ENCODE measurements at regions not wholly inside any gene's neighbourhood (a gene's known extent, or its start where the extent isn't known, plus 50 kb on each side); places are given as distances from the start of the nearest gene placed in this dataset.

DNA sequence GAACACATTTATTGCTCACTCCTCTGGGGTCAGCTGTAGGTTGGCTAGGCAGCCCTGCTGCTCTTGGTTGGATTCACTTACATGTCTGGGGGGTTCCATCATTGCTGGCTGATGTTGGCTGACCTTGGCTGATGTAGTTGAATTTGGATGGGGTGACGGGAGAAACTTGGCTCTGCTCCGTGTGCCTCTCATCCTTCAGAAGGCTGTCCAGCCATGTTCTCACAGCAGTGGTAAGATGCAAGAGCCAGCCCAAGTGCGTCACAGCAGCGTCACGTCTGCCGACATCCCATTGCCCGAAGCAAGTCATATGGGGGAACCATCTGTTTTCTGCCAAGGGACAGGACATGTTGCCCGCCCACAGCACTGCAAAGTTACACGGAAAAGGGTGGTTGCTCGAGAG is 613.5 kb downstream of the MATN1 start:
- no peak for DNase-seq (ENCODE audit: extremely low spot score)
- ChIA-PET CTCF (no interaction called here), POLR2A (no interaction called here)
- TF ChIP-seq, protein P1, sequence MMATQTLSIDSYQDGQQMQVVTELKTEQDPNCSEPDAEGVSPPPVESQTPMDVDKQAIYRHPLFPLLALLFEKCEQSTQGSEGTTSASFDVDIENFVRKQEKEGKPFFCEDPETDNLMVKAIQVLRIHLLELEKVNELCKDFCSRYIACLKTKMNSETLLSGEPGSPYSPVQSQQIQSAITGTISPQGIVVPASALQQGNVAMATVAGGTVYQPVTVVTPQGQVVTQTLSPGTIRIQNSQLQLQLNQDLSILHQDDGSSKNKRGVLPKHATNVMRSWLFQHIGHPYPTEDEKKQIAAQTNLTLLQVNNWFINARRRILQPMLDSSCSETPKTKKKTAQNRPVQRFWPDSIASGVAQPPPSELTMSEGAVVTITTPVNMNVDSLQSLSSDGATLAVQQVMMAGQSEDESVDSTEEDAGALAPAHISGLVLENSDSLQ (IDR thresholded peaks at IDR 0.05): no peak
- no peak for TF ChIP-seq CTBP1 (IDR thresholded peaks at IDR 0.05; ENCODE audit: borderline replicate concordance)
- no peak for TF ChIP-seq LEF1 (IDR thresholded peaks at IDR 0.05; ENCODE audit: borderline replicate concordance)
- TF ChIP-seq SP1 (IDR thresholded peaks at IDR 0.05): no peak
- no peak for TF ChIP-seq HDGF (IDR thresholded peaks at IDR 0.05; ENCODE audit: borderline replicate concordance)
- TF ChIP-seq FOXA1 (IDR thresholded peaks at IDR 0.05): no peak
- TF ChIP-seq SUZ12 (IDR thresholded peaks at IDR 0.05): no peak
- no peak for TF ChIP-seq NFRKB (IDR thresholded peaks at IDR 0.05)
- no peak for TF ChIP-seq TARDBP (IDR thresholded peaks at IDR 0.05)
- TF ChIP-seq FOXM1 (IDR thresholded peaks at IDR 0.05; ENCODE audit: borderline replicate concordance): no peak
- no peak for TF ChIP-seq BHLHE40 (IDR thresholded peaks at IDR 0.05; ENCODE audit: borderline replicate concordance)
- TF ChIP-seq ELF4 (IDR thresholded peaks at IDR 0.05): no peak
- TF ChIP-seq FOXK2 (IDR thresholded peaks at IDR 0.05): no peak
- TF ChIP-seq ARNT (IDR thresholded peaks at IDR 0.05): no peak
- no peak for TF ChIP-seq ZNF384 (IDR thresholded peaks at IDR 0.05)
- no peak for TF ChIP-seq L3MBTL2 (conservative IDR thresholded peaks at IDR 0.05)

GRCh38 chr1:30108186-30108585 is 615.2 kb downstream of the MATN1 start:
- no peak for TF ChIP-seq CTBP1 (IDR thresholded peaks at IDR 0.05; ENCODE audit: borderline replicate concordance)
- no peak for TF ChIP-seq FOXK2 (IDR thresholded peaks at IDR 0.05)
- no peak for TF ChIP-seq SP1 (IDR thresholded peaks at IDR 0.05)
- TF ChIP-seq SUZ12 (IDR thresholded peaks at IDR 0.05): no peak
- no peak for TF ChIP-seq FOXM1 (IDR thresholded peaks at IDR 0.05; ENCODE audit: borderline replicate concordance)
- TF ChIP-seq ELF4 (IDR thresholded peaks at IDR 0.05): no peak
- TF ChIP-seq TARDBP (IDR thresholded peaks at IDR 0.05): no peak
- no peak for TF ChIP-seq L3MBTL2 (conservative IDR thresholded peaks at IDR 0.05)
- TF ChIP-seq, protein P1 (IDR thresholded peaks at IDR 0.05): no peak
- no peak for TF ChIP-seq HDGF (IDR thresholded peaks at IDR 0.05; ENCODE audit: borderline replicate concordance)
- TF ChIP-seq NFRKB (IDR thresholded peaks at IDR 0.05): no peak
- TF ChIP-seq LEF1 (IDR thresholded peaks at IDR 0.05; ENCODE audit: borderline replicate concordance): no peak
- no peak for DNase-seq (ENCODE audit: extremely low spot score)
- ChIA-PET POLR2A (no interaction called here), CTCF (no interaction called here)

DNA sequence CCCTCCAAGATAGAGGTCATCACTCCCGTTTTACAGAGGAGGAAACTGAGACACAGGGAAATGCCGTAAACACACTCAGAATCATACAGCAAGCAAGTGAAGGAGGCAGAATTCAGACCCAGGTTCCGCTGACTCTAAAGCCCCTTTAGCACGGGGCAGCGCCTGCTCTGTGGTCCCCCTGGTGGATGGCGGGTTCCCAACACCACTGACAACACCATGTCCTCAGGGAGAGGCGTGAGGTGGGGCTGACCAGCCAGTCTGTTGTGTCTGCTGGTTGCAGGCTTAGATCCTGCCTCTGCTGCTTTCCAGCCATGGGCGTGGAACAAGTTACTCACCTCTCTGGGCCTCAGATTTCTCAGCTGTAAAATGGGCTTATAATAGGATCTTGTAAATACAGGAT is 617.3 kb downstream of the MATN1 start:
- CTCF ChIA-PET: no interaction called here

DNA sequence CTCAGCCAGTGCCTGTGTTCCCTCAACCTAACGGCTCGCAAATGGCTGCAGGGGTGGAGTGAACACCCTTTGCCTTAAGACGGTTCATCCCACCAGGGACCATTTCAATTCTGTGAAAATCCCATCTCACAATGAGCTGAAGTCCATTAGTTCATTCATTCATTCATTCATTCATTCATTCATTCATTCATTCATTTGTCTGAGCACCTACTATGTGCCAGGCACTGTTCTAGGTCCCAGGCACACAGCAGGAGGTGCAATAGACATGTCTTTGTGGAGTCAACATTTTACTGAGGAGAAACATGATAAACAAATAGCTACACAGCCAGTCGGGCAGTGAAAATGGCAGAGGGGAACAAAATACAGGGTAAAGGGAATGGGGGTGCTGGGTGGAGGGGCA is 618.8 kb downstream of the MATN1 start:
- no peak for TF ChIP-seq FOXA1 (IDR thresholded peaks at IDR 0.05)
- no peak for TF ChIP-seq FOXK2 (IDR thresholded peaks at IDR 0.05)
- TF ChIP-seq HDGF (IDR thresholded peaks at IDR 0.05; ENCODE audit: borderline replicate concordance): no peak
- no peak for TF ChIP-seq CTBP1 (IDR thresholded peaks at IDR 0.05; ENCODE audit: borderline replicate concordance)
- no peak for TF ChIP-seq TARDBP (IDR thresholded peaks at IDR 0.05)
- TF ChIP-seq, protein P1 (IDR thresholded peaks at IDR 0.05): no peak
- TF ChIP-seq NFRKB (IDR thresholded peaks at IDR 0.05): no peak
- no peak for TF ChIP-seq ELF4 (IDR thresholded peaks at IDR 0.05)
- TF ChIP-seq L3MBTL2 (conservative IDR thresholded peaks at IDR 0.05): no peak
- TF ChIP-seq ARNT (IDR thresholded peaks at IDR 0.05): no peak
- DNase-seq (ENCODE audit: extremely low spot score): no peak
- ChIA-PET POLR2A (no interaction called here), CTCF (interaction anchor here (0.7 kb wide), 1 partner anchor 873 kb away, joined by 7 read pairs; the partner anchor contains the start of gene MECR)

More for the DNA sequence above, 617.3 kb downstream of the MATN1 start:
- TF ChIP-seq L3MBTL2 (conservative IDR thresholded peaks at IDR 0.05) (no peak), HDGF (IDR thresholded peaks at IDR 0.05; ENCODE audit: borderline replicate concordance) (no peak), SP1 (IDR thresholded peaks at IDR 0.05) (no peak), ELF4 (IDR thresholded peaks at IDR 0.05) (no peak), BHLHE40 (IDR thresholded peaks at IDR 0.05; ENCODE audit: borderline replicate concordance) (no peak), FOXA1 (IDR thresholded peaks at IDR 0.05) (no peak), LEF1 (IDR thresholded peaks at IDR 0.05; ENCODE audit: borderline replicate concordance) (no peak), ZNF384 (IDR thresholded peaks at IDR 0.05) (no peak), NFRKB (IDR thresholded peaks at IDR 0.05) (no peak), SUZ12 (IDR thresholded peaks at IDR 0.05) (no peak), FOXK2 (IDR thresholded peaks at IDR 0.05) (no peak), ARNT (IDR thresholded peaks at IDR 0.05) (no peak)
- TF ChIP-seq, protein P1 (IDR thresholded peaks at IDR 0.05): no peak
- POLR2A ChIA-PET: no interaction called here
- DNase-seq (ENCODE audit: extremely low spot score): peak; percentile 78

GRCh38 chr1:30103708-30104411 is 619.5 kb downstream of the MATN1 start:
- no peak for TF ChIP-seq ELF4 (IDR thresholded peaks at IDR 0.05)
- no peak for TF ChIP-seq SP1 (IDR thresholded peaks at IDR 0.05)
- TF ChIP-seq TARDBP (IDR thresholded peaks at IDR 0.05): no peak
- TF ChIP-seq L3MBTL2 (conservative IDR thresholded peaks at IDR 0.05): no peak
- TF ChIP-seq, protein P1 (IDR thresholded peaks at IDR 0.05): no peak
- no peak for TF ChIP-seq FOXA1 (IDR thresholded peaks at IDR 0.05)
- no peak for TF ChIP-seq NFRKB (IDR thresholded peaks at IDR 0.05)
- TF ChIP-seq LEF1 (IDR thresholded peaks at IDR 0.05; ENCODE audit: borderline replicate concordance): no peak
- TF ChIP-seq FOXK2 (IDR thresholded peaks at IDR 0.05): no peak
- TF ChIP-seq SUZ12 (IDR thresholded peaks at IDR 0.05): no peak
- TF ChIP-seq ZNF384 (IDR thresholded peaks at IDR 0.05): no peak
- TF ChIP-seq CTBP1 (IDR thresholded peaks at IDR 0.05; ENCODE audit: borderline replicate concordance): no peak
- no peak for TF ChIP-seq BHLHE40 (IDR thresholded peaks at IDR 0.05; ENCODE audit: borderline replicate concordance)
- CTCF ChIA-PET: no interaction called here
- POLR2A ChIA-PET: no interaction called here
- DNase-seq (ENCODE audit: extremely low spot score): no peak
